Brain microvascular endothelial cell (primary cell): ENCODE measurements at regions not wholly inside any gene's neighbourhood (a gene's known extent, or its start where the extent isn't known, plus 50 kb on each side); places are given as distances from the start of the nearest gene placed in this dataset.

Experiments used
- DNase-seq: peaks from one replicate; pipeline ENCODE4 v3.0.0-alpha.2; 2020
- H3K27ac ChIP-seq: fragments of 250-450 bp; sonication (Bioruptor Pico); 2 replicates; pipeline ENCODE4 v1.5.1; 2020; ENCODE audit warnings: mild to moderate bottlenecking, moderate library complexity
- H3K27me3 ChIP-seq: fragments of 250-450 bp; sonication (Bioruptor Pico); replicated peaks from 2 replicates; pipeline ENCODE4 v1.5.1; 2020; ENCODE audit warnings: mild to moderate bottlenecking
- H3K36me3 ChIP-seq: fragments of 250-450 bp; sonication (Bioruptor Pico); replicated peaks from 2 replicates; pipeline ENCODE4 v1.5.1; 2020; ENCODE audit warnings: mild to moderate bottlenecking
- H3K4me3 ChIP-seq: 2 replicates; pipeline ENCODE4 v1.5.1; 2011; ENCODE audit warnings: low read depth, mild to moderate bottlenecking, control low read depth, low read length, moderate library complexity
- CTCF ChIP-seq: IDR thresholded peaks from 2 replicates; pipeline ENCODE4 v1.5.1; 2011; ENCODE audit warnings: low read depth, mild to moderate bottlenecking, moderate library complexity, low read length, control low read depth, inconsistent platforms; ENCODE audit errors: missing control alignments
- in situ Hi-C: cut with HindIII; loops from 2 replicates; pipeline ENCODE4 v1.10.0; 2017; ENCODE audit warnings: low sequenced_read_pairs, low pct_ligation_motif_present

GRCh38 chr4:23741681-23742191 is 148.1 kb downstream of the PPARGC1A start:
- no peak for TF ChIP-seq CTCF
- DNase-seq: no peak
- no peaks in the 10 kb centered on the region for H3K27me3 ChIP-seq
- H3K27ac ChIP-seq: no peak overlapping the region
- in situ Hi-C loops: no loop called here
- no peak overlapping the region for H3K4me3 ChIP-seq
- no peaks in the 10 kb centered on the region for H3K36me3 ChIP-seq

DNA sequence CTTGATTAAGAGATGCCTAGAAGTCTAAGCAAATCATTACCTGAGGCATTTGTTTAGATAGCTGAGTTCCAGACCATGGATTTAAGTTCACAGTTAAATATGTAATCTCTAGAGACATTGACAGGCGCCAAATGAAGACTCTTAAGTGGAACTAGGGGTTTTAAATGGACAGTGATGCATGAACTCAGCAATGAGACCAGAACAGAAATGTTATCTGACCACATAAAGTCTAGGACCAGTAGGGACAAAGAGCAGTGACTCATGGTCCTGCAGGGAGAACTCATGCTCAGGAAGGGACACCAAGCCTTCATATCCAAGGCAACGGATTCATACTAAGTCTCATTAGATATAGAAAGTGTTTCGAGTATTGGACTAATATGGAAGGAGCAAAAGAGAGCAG is 152.3 kb downstream of the PPARGC1A start:
- Histone ChIP-seq H3K36me3 (no peaks in the 10 kb centered on the region), H3K27ac (no peak overlapping the region), H3K27me3 (no peaks in the 10 kb centered on the region), H3K4me3 (no peak overlapping the region)
- TF ChIP-seq CTCF: no peak
- no peak for DNase-seq
- in situ Hi-C loops: no loop called here

DNA sequence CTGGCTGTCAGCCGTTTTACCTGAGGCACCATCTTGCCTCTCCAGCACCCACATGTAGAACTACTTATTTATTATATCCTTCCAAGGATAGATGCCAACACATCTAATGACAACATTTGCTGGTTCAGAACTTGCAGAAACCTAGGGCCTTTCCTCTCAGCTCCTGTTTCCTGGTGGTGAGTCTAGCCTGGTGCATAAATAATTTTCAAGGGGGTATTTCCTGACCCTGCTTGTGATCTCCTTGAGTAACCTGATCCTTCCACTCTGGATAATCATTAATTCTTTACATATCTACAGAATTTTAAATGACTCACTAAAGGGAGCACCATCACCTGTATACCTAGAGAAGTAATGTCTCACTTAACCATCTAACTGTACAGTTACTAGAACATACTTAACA is 153.4 kb downstream of the PPARGC1A start:
- DNase-seq: no peak
- Histone ChIP-seq H3K4me3 (no peak overlapping the region), H3K36me3 (no peaks in the 10 kb centered on the region), H3K27ac (no peak overlapping the region), H3K27me3 (no peaks in the 10 kb centered on the region)
- no peak for TF ChIP-seq CTCF
- in situ Hi-C loops: no loop called here

GRCh38 chr4:23734000-23734399 is 155.8 kb downstream of the PPARGC1A start:
- Histone ChIP-seq H3K27ac (no peak overlapping the region), H3K27me3 (no peaks in the 10 kb centered on the region), H3K36me3 (no peaks in the 10 kb centered on the region), H3K4me3 (no peak overlapping the region)
- DNase-seq: no peak
- TF ChIP-seq CTCF: no peak
- in situ Hi-C loops: no loop called here

DNA sequence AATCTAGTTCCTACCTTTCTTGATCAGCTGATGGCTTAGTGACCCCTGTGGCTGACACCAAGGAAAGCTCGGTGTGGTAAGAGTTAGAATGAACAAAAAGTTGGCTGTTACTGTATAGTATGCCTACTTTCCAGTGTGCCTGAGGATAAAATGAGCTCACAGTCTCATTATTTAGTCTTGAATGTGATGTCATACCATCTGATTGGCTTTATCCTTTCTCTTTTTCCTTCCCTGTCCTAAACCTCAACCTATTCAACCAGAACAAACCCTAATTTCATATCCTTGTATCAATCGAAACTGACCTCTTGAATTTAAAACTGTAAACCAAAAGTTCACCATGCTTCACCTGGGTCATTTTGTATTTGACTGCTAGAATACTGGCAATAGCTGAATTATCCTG is 156.4 kb downstream of the PPARGC1A start:
- no peak for TF ChIP-seq CTCF
- in situ Hi-C loops: no loop called here
- H3K4me3 ChIP-seq: no peak overlapping the region

DNA sequence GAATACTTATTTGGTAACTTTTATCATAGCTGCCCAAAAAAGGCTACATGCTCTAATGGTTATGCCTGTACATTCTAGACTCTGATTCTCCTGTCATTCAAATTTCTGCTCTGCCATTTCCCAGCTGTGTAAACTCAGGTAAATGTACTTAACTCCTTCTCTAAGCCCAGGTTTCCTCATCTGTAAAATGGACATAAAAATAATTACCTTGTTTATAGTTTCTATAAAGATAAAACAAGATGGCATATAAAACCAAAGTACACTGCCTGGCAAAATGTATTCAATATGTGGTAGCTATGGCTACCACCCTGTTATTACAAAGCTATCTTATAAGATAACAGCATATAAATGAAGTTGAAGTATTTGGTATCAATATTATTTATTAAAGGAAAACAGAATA is 158.8 kb downstream of the PPARGC1A start:
- Histone ChIP-seq H3K4me3 (no peak overlapping the region), H3K36me3 (no peaks in the 10 kb centered on the region), H3K27me3 (no peaks in the 10 kb centered on the region), H3K27ac (no peak overlapping the region)
- no peak for TF ChIP-seq CTCF
- DNase-seq: no peak
- in situ Hi-C loops: no loop called here

More for the DNA sequence above, 156.4 kb downstream of the PPARGC1A start:
- no peak for DNase-seq
- Histone ChIP-seq H3K27ac (no peak overlapping the region), H3K36me3 (no peaks in the 10 kb centered on the region), H3K27me3 (no peaks in the 10 kb centered on the region)
